ENCODE measurements at regions not wholly inside any gene's neighbourhood (a gene's known extent, or its start where the extent isn't known, plus 50 kb on each side); places are given as distances from the start of the nearest gene placed in this dataset.
A peak's percentile ranks its signal among the peaks of the same experiment; 100 is the strongest.

- peak; percentile 33 for DNase-seq
- H3K36me3 Mint-ChIP-seq (ENCODE audit: unreplicated experiment), result peaks cover 5% of the 10 kb centered on the region
- H3K27me3 Mint-ChIP-seq (ENCODE audit: unreplicated experiment), result no peaks in the 10 kb centered on the region
- no peaks in the 10 kb centered on the region for H3K9me3 Mint-ChIP-seq (ENCODE audit: unreplicated experiment)
- H3K27ac Mint-ChIP-seq (ENCODE audit: unreplicated experiment), result peak overlapping the region; percentile 52
- peaks cover 2% of the 10 kb centered on the region for H3K4me1 Mint-ChIP-seq (ENCODE audit: low read depth, unreplicated experiment)
- TF ChIP-seq CTCF (IDR thresholded peaks at IDR 0.05; ENCODE audit: partially characterized antibody, unreplicated experiment), result no peak
- H3K4me3 Mint-ChIP-seq (ENCODE audit: unreplicated experiment), result no peak overlapping the region
These were observed 478.4 kb downstream of the TOX3 start for GRCh38 chr16:52068447-52069074.

GRCh38 chr16:52066962-52067361 is 480.0 kb downstream of the TOX3 start:
- H3K9me3 Mint-ChIP-seq (ENCODE audit: unreplicated experiment), result no peaks in the 10 kb centered on the region
- DNase-seq, result no peak
- no peak overlapping the region for H3K4me3 Mint-ChIP-seq (ENCODE audit: unreplicated experiment)
- H3K27ac Mint-ChIP-seq (ENCODE audit: unreplicated experiment), result no peak overlapping the region
- TF ChIP-seq CTCF (IDR thresholded peaks at IDR 0.05; ENCODE audit: partially characterized antibody, unreplicated experiment), result no peak
- peaks cover 2% of the 10 kb centered on the region for H3K4me1 Mint-ChIP-seq (ENCODE audit: low read depth, unreplicated experiment)
- H3K27me3 Mint-ChIP-seq (ENCODE audit: unreplicated experiment), result no peaks in the 10 kb centered on the region
- H3K36me3 Mint-ChIP-seq (ENCODE audit: unreplicated experiment), result peaks cover 5% of the 10 kb centered on the region

- no peaks in the 10 kb centered on the region for H3K27me3 Mint-ChIP-seq (ENCODE audit: unreplicated experiment)
These were observed 490.7 kb downstream of the TOX3 start for GRCh38 chr16:52056259-52056658.

GRCh38 chr16:52055381-52055780 is 491.6 kb downstream of the TOX3 start:
- Mint-ChIP-seq H3K36me3 (ENCODE audit: unreplicated experiment) (no peaks in the 10 kb centered on the region), H3K27me3 (ENCODE audit: unreplicated experiment) (no peaks in the 10 kb centered on the region)

More at GRCh38 chr16:52056259-52056658, 490.7 kb downstream of the TOX3 start:
- Mint-ChIP-seq H3K4me1 (ENCODE audit: low read depth, unreplicated experiment) (peaks cover 7% of the 10 kb centered on the region), H3K27ac (ENCODE audit: unreplicated experiment) (no peak overlapping the region), H3K4me3 (ENCODE audit: unreplicated experiment) (no peak overlapping the region), H3K36me3 (ENCODE audit: unreplicated experiment) (no peaks in the 10 kb centered on the region), H3K9me3 (ENCODE audit: unreplicated experiment) (peaks cover 3% of the 10 kb centered on the region)
- no peak for TF ChIP-seq CTCF (IDR thresholded peaks at IDR 0.05; ENCODE audit: partially characterized antibody, unreplicated experiment)
- no peak for DNase-seq

More at GRCh38 chr16:52055381-52055780, 491.6 kb downstream of the TOX3 start:
- TF ChIP-seq CTCF (IDR thresholded peaks at IDR 0.05; ENCODE audit: partially characterized antibody, unreplicated experiment), result no peak
- no peak for DNase-seq
- H3K9me3 Mint-ChIP-seq (ENCODE audit: unreplicated experiment), result peaks cover 4% of the 10 kb centered on the region
- H3K4me1 Mint-ChIP-seq (ENCODE audit: low read depth, unreplicated experiment), result peaks cover 14% of the 10 kb centered on the region
- H3K27ac Mint-ChIP-seq (ENCODE audit: unreplicated experiment), result no peak overlapping the region
- H3K4me3 Mint-ChIP-seq (ENCODE audit: unreplicated experiment), result no peak overlapping the region

Data from glutamatergic neuron (in vitro differentiated cells).